C4-2B (cell line): ENCODE measurements at regions not wholly inside any gene's neighbourhood (a gene's known extent, or its start where the extent isn't known, plus 50 kb on each side); places are given as distances from the start of the nearest gene placed in this dataset.

Experiments
- ZFX ChIP-seq: fragments of 450-650 bp; IDR thresholded peaks from 2 replicates; pipeline ENCODE4 v1.6.1; 2017
- TF ChIP-seq, protein P1 (sequence below): fragments of 450-650 bp; conservative IDR thresholded peaks from 2 replicates; pipeline ENCODE4 v1.5.1; 2017; ENCODE audit warnings: mild to moderate bottlenecking

DNA sequence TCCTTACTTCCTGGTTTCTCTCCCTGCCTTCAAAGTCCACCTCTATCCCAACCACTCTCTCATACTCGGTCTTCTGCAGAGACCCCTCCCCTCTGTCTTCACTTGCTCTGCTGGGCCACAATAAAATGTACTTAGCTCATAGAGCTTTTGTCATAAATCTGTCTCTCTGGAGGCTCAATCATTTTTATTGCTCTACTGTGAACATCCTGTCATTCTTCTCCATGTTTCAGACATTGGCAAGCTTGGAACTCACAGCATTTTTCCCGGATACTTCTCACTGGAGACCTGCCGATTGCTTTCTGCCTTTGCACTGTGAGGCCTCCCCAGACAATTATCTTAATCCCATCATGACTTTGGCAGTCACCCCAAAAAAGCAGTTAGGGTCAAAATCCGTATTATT, 192.3 kb upstream of the ZMIZ1 start:
- TF ChIP-seq, protein P1, sequence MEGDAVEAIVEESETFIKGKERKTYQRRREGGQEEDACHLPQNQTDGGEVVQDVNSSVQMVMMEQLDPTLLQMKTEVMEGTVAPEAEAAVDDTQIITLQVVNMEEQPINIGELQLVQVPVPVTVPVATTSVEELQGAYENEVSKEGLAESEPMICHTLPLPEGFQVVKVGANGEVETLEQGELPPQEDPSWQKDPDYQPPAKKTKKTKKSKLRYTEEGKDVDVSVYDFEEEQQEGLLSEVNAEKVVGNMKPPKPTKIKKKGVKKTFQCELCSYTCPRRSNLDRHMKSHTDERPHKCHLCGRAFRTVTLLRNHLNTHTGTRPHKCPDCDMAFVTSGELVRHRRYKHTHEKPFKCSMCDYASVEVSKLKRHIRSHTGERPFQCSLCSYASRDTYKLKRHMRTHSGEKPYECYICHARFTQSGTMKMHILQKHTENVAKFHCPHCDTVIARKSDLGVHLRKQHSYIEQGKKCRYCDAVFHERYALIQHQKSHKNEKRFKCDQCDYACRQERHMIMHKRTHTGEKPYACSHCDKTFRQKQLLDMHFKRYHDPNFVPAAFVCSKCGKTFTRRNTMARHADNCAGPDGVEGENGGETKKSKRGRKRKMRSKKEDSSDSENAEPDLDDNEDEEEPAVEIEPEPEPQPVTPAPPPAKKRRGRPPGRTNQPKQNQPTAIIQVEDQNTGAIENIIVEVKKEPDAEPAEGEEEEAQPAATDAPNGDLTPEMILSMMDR = no peak
- no peak for TF ChIP-seq ZFX
